GM21723 (cell line): ENCODE measurements at regions not wholly inside any gene's neighbourhood (a gene's known extent, or its start where the extent isn't known, plus 50 kb on each side); places are given as distances from the start of the nearest gene placed in this dataset.
"Not testable (repeated sequence)": the region's sequence is repeated elsewhere in the genome, so short reads cannot be mapped to it uniquely, and the experiment has no call there.

Source experiments
- ATAC-seq: cut with Tn5 transposase; IDR thresholded peaks from one replicate; pipeline ENCODE4 v1.9.1; 2021; ENCODE audit warnings: mild to moderate bottlenecking, moderate library complexity; ENCODE audit not compliant: unreplicated experiment

DNA sequence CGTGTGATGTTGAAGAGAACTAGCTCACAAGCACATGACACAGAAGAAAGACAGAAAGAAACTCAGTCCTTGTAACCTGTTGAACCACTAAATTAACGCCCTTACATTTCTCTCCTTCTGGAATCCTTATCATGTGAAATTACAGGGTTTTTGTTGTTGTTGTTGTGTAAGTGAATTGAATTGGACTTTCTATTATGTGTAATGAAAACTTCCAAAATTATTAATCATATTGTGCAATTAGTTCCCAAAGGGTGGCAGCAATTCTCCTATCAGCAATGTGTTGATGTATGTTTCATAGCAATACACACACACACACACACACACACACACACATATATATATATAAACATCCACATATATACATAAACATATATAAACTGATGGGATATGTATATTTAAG is 402.2 kb upstream of the TCF4 start:
- no peak for ATAC-seq

DNA sequence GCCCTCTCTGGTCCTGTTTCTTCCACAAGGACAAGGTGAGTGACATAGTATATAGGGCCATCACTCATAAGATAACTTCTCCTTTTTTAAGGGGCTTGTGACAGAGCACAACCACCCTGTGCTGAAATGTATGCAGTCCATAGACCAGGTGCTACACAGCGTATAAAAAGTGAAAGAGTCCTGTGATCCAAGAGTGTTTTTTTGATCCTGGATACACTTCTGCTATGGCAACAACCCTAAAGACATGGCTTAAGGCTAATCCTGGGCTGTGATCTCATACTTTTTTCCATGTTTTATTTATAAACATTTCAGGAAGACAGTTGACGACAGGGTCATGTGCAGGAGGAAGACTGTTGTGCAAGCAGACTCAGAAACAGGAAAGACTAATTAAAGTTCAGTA is 400.5 kb upstream of the TCF4 start:
- no peak for ATAC-seq

DNA sequence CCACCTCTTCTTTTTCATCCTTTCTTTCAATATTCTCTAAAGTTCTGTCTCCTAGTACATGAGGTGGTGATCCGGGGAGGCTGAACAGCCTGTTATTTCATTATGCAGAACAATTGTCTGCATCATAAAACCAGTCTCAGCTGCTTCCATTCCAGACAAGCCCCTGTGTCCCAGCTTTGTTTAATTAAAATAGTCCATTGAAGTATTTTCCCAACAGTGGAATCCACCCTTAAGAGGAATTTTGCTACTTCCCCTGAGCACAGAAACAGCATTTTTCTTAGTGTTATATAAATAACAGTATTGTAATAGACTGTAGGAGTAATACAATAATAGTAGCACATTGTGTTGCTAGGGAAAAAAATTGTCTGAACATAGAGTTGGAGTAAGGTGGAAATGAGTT is 395.4 kb upstream of the TCF4 start:
- ATAC-seq, result no peak

DNA sequence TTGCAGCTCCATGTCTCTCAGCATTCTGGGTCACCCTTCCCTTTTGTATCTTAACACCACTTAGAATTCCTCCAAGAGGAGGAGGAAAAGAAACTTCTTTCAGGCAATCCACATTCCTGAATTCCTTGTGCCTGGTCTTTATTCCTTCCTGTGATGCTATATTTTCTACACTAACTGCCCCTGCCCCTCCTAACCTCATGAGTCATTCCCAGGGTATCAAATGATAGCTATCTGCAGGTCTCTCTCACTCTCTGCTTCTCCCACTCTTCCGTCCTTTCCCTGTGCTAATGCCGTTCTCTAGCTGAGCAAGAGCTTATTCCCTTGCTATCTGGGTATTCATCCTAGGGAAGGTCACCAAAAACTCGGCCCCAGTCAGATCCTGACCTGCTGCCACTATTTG is 395.0 kb upstream of the TCF4 start:
- ATAC-seq, result no peak

DNA sequence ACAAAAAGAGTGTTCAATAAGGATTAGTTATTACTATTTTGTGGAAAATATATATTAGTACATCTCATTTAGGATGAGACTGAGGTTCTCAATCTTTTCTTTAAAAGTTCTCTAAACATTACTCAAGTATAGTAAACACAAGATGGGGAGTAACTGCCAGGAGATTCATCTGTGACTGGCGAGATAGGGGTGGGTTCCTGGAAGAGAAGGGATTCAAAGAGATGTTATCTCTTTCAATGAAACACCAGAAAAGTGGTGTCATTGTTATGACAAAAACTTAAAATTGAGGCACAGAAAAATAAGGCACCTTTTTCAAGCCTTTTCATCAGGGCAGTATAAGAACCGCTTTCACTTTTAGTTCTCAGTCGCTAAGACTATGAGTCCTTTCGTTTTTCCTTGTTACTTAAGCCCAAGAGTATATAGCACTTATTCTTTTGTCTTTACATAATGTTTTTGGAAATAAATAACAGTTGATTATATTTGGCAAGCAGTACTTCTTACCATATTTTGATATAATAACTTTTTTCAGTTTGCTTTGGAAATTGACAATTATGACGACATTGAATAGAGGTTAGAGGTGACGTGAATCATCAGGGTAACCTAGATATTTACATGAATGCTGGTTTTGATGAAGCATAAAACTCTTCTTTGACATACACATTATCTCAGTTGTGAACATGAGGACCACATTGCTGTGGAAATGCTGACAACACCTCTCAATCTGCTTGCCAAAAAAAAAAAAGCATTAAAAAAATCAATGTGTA is 393.9 kb upstream of the TCF4 start:
- ATAC-seq, result no peak

DNA sequence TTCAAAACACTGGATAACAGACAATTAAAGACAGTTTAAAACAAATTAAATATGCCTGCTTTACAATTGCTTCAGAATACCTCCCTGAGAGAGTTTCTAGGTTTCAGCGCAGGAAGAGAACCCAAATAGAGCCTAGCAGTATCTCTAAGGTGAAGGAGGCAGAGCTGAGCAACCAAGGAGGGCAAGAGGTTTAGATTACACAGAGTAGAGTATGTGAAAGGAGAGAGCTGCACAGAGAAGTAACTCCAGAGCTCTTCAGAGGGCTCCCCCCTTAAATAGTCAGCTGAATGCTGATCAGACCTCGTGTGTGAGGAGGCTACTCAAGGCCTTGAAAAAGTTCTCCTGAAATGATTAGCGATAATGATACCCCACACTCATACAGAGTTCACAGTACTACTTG is 386.5 kb upstream of the TCF4 start:
- ATAC-seq, result no peak

DNA sequence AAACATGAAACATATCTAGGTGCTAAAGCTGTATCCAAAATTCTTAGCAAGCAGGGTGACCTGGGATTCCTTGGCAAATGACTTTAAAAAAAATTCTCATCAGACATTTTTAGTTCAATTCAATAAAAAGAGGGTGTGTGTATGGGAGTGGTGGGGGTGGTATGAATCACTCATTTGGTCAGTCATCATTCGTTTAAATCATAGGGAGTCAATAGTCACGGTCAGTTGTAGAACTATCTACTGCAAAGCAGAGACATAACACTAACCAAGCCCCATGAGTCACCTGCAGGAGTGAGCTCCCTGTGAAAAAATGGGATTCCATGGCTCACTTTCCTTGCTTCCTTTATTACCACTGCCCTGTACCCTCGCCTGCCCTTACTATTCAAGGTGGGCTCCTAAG is 380.6 kb upstream of the TCF4 start:
- no peak for ATAC-seq

DNA sequence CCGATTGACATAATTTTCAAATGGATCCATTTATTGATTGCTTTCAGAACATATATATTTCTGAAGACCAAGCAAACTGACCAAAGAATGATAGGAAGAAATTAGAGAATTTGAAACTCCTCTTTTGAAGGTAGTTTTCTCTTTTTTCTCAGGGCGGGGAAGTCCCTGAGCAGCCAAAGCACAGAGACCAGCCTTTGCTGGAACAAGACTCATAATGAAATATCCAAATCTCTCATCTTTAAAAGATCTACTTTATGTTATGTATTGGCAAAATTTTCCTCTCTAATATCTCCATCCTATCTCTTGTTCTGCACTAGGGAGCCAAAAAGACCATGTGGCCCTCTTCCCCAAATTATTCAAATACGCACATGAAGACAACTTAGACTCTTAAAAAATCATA is 379.0 kb upstream of the TCF4 start:
- ATAC-seq, result no peak

DNA sequence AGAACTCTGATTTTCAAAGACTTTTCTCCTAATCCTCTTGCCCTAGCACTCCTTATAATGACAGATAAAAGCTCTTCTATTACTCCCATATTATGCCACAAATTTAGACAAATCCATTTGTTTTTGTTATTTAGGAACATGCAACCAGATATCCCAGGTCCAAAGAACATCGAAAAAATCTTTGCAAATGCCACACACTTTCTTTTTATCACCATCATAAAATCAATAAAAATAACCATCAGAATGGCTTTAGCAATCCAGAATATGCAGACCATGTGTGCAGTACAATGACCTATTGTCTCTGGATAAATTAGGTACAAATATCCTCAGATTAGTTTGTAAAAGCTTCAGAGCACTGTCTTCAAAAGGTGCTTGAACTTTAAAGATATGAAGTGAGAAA is 376.2 kb upstream of the TCF4 start:
- ATAC-seq, result no peak

DNA sequence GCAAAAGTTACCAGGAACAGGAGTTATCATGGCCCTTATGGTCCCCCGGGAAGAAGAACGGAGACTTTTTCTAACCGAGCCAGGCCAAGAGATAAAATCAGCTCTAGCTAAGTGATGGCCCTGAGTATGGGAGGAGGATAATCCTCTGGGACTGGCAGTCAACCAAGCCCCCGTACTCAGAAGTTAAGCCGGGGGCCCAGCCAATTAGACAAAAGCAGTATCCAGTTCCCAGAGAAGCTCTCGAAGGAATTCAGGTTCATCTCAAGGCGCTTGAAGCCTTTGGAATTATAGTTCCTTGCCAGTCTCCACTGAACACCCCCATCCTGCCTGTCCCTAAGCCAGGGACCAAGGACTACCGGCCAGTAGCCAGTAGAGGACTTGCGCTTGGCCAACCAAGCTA is 365.3 kb upstream of the TCF4 start:
- ATAC-seq, result no peak

DNA sequence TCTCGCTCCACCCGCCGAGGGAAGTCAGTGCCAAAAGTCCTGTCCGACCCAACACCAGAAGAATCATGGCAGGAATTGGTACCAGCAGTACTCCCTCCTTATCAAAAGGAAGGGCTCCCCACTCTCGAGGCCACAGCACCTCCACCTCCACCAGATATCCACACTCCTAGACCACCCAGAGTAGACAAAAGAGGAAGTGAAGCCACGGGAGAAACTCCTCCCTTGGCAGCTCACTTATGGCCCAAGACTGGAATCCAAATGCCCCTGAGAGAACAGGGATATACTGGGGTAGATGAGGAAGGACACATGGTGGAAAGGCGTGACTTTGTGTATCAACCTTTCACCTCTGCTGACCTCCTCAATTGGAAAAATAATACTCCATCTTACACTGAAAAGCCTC is 363.7 kb upstream of the TCF4 start:
- not testable (repeated sequence) for ATAC-seq

DNA sequence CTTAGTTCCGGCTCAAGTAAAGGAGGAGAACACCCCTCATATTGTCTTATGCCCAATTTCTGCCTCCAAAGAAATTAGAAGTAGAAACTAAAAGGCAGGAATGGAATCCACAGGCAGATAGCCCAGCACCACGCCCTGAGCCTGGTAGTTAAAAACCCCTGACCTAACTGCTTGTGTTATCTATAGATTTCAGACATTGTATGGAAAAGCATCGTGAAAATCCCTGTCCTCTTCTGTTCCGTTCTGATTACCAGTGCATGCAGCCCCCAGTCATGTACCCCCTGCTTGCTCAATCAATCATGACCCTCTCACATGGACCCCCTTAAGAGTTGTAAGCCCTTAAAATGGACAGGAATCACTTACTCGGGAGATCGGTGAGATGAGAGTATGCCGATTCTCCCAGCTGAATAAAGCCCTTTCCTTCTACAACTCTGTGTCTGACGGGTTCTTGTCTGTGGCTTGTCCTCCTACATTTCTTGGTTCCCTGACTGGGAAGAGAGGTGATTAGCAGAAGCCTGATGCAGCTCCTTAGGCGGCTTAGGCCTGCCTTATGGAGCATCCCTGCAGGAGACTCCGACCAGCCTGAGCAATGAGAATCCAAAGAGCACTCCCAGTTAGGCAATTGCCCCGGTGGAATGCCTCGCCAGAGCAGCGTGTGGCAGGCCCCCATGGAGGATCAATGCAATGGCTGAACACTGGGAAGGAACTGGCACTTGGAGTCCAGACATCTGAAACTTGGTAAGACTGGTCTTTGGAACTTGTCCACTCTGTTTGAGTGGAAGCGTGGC is 362.6 kb upstream of the TCF4 start:
- no peak for ATAC-seq

DNA sequence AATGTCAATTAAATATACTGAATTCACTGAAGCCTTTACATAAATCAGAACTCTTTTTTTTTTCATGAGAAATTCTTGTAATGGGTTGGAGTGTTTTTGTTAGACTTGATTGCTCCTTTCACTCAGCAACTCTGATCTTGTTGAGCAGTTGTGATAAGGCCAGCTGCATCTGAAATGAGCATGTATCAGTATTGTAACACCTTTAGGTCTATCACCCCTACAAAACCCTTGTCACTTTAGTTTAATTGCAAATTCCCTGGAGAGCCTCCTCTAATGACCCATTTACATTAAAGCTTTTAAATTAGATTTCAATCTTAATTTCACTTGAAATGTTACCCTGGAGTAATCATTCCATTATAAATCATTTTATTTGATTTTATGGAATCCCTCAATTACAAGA is 346.8 kb upstream of the TCF4 start:
- ATAC-seq, result no peak

DNA sequence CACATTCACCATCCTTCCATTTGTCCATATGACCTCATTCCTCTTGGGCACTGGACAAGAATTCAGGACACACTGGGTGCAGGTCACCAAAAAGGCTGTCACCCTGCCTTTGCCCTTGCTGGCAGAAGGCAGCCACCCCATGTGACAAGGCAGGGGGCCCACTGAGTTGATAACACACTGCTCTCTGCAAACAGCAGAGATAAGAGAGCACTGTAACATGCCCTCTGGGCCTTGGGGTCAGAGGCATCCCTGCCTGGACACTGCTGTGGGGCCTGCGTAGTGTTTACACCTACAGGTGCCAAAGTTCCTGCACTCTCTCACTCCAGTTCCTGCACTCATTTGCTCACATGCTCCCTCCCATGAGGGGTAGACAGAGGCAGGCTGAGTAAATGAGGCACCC is 344.7 kb upstream of the TCF4 start:
- no peak for ATAC-seq

DNA sequence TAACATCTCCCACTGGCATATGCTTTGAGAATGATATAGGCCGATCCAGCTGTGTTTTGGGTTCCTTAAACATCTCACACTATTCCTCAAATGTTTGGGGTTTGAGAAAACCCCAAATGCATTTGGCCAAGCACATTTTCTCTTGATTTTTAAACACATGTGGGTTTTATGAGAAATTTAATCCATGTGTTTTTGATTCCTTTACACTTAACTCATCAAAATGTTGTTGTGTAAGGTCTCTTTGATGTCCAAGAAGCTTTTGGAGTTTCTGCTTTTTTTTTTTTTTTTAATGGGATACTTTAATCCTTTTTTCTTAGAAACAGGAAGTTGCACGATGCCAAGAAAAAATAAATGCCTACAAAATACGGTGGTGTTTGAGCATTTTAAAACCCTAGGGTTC is 339.8 kb upstream of the TCF4 start:
- ATAC-seq, result no peak

DNA sequence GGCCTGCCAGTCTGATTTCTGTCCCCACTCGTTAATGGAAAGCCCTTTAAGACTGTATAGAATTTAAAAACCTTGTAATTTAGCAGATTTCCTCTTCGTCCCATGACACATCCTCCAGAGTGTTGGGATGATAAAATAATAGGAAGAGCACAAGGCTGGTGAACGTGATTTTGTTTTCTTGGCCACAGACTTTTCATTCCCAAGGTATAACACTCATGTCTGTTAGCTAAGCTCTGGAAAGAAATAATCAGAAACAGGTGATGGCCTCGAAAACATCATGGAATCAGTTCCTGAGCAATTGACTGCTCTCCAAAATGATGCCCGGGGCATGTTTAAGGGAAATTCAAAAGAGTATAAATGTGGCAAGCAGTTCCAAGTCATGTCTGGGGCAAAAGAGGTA is 337.8 kb upstream of the TCF4 start:
- ATAC-seq, result no peak

DNA sequence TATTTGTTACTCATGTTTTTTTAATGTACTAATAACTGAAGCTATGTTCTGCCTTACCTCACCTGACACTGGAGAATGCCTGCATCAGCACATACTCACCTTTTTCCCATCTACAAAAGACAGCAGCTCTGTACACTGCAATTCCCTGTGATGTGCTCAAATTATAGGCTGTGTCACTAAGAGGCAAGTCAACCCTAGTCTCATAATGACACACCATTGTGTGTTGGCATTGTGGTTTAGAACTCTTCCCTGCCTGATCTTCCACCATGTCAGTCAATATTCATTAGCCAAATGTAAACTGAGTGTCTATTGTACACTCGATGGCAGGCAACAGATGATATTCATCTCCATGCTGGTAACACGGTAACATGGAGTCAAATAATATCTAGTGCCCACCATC is 332.1 kb upstream of the TCF4 start:
- no peak for ATAC-seq

DNA sequence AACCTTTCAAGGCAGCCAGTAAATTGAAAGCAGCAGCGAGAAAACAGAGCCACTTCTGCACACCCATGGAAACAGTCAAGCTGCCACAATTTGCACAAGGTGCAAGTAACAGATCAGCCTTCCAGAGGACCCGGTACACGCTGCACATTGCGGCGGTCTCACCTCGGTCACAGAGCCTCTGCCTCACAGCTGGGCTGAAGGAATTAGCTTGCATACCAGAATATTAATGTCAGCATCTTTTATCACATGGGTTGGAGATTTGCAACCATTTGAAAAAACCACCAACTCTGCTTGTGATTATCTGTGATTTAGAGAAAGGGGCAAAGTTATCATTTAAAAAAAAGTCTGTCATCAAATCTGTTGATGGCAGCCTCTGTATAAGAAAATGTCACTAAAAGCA is 330.5 kb upstream of the TCF4 start:
- no peak for ATAC-seq

DNA sequence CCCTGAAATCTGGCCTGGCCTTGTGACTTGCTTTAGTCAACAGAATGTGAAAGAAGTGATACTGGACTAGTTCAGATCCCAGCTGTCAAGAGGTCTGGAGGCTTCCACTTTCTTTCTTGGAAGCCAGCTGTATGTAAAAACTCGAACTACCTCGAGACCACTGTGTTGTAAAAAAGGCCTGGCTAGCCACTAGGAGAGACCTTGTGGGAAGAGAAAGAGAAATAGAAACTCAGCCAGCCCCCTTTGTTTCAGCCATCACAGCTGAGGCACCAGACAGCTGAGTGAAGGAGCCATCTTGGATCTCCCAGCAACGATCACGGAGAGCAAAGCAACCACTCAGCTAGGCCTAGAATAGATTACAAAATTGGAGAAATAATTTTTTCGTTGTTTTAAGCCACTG is 324.9 kb upstream of the TCF4 start:
- no peak for ATAC-seq

DNA sequence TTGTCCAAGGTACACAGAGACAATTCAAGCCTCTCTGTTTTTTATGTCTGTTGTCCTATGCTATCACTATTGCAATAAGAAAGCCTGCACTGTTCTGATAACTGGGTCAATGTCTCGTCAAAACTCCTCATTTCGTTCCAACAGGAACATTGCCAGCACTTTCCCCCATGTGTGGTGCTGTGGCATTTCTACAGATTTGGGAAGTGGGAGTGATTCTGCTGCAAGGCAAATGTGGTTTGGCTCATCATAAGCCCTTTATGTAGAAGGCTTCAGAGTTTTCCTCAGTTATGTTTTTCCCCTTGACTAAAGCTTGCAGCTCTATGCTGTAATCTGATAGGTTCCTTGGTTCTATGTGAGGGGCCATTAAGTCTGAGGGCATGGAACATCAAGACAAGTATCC is 324.1 kb upstream of the TCF4 start:
- no peak for ATAC-seq

DNA sequence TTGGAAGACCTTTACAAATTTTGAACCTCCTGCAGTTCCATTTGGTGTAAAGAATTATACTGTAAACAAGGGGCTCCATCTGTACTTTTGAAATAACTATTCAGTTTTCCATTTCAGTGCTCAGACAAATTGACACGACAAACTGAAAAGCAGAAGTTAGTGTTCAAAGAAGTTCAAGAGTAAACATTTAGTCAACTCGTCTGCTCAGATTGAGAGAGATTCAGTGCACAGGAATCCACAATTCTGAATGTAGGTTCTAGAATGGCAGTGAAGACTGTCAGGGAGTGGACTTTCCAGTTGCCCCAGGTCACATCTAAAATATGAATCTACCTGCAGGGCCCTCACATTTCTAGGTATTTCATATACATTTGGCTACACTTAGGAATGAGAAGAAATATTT is 322.3 kb upstream of the TCF4 start:
- ATAC-seq, result no peak

DNA sequence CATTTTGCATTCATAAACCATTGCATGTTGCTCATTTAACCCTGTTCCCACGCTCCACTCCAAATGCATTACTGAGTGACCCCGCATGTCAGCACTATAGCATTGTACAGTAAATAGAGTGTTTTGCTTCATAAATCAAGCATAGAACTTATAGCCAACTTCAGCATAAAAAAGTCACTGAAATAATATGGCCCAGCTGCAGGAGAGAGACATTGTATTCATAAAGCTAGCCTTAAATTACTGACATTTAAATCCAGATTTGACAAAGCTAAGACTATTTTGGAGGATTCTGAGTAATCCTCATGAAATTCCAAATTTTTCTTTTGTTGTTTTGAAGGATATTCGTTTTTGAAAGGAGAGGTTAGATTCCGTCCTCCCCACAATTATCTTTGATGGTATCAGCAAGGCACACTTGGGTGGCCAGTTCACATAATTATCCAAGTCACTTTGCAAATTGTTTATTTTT is 320.9 kb upstream of the TCF4 start:
- no peak for ATAC-seq
